Prostate gland (tissue), 2 donors: ENCODE measurements at regions not wholly inside any gene's neighbourhood (a gene's known extent, or its start where the extent isn't known, plus 50 kb on each side); places are given as distances from the start of the nearest gene placed in this dataset.

Experiments
- DNase-seq: peaks from one replicate; pipeline ENCODE4 v3.0.0-alpha.2; 2019; ENCODE audit warnings: low spot score
- H3K27ac ChIP-seq, 2 donors: fragments of 200-600 bp; sonication (generic); 2 replicates each; pipeline ENCODE4 v1.5.1; 2017 to 2019
- H3K27me3 ChIP-seq: fragments of 200-600 bp; sonication (generic); replicated peaks from 2 replicates; pipeline ENCODE4 v1.5.1; 2019; ENCODE audit not compliant: insufficient read depth
- H3K36me3 ChIP-seq, 2 donors: fragments of 200-600 bp; sonication (generic); 1 replicate in 1 of 2; 2 replicates in 1 of 2; pipeline versions ENCODE4 v1.5.1 to v1.8.1; 2017 to 2019
- H3K4me1 ChIP-seq: fragments of 200-600 bp; sonication (generic); replicated peaks from 2 replicates; pipeline ENCODE4 v1.5.1; 2019
- H3K4me3 ChIP-seq, 2 donors: fragments of 200-600 bp; sonication (generic); 2 replicates each; pipeline ENCODE4 v1.5.1; 2017 to 2019
- H3K9me3 ChIP-seq: fragments of 200-600 bp; sonication (generic); 2 replicates; pipeline ENCODE4 v1.5.1; 2017
- CTCF ChIP-seq, 4 experiments: fragments of 200-600 bp in 2 of 4; fragments of 450-650 bp in 2 of 4; sonication (generic) in 2 of 4; IDR thresholded peaks; 1 replicate in 3 of 4; 2 replicates in 1 of 4; pipeline ENCODE4 v1.5.1; 2016 to 2019; ENCODE audit warnings: antibody characterized with exemption in 4 of 4, mild to moderate bottlenecking in 2 of 4, moderate library complexity in 2 of 4
- POLR2A ChIP-seq: fragments of 450-650 bp; IDR thresholded peaks from one replicate; pipeline ENCODE4 v1.6.1; 2016; ENCODE audit warnings: antibody characterized with exemption, mild to moderate bottlenecking
- POLR2AphosphoS5 ChIP-seq: sonication (generic); formaldehyde crosslinking; IDR thresholded peaks from one replicate; pipeline ENCODE4 v1.6.1; 2017; ENCODE audit warnings: antibody characterized with exemption
- WGBS: methylation state at CpG from one replicate; pipeline ENCODE4 v1.1.5; 2018; 5-methylcytosine and 5-hydroxymethylcytosine counted together
- intact Hi-C: fragments of 100-400 bp; cut with DNase I; formaldehyde crosslinking; loops from one replicate; pipeline ENCODE4 v1.14.2; 2022

- DNase-seq = no peak
- Histone ChIP-seq H3K27me3 (no peaks in the 10 kb centered on the region), H3K4me3 (no peak overlapping the region), H3K27ac (no peak overlapping the region), H3K36me3 (no peaks in the 10 kb centered on the region), H3K4me1 (no peaks in the 10 kb centered on the region), H3K9me3 (no peaks in the 10 kb centered on the region)
- TF ChIP-seq POLR2A = no peak
- no peak for TF ChIP-seq POLR2AphosphoS5
- no peak for TF ChIP-seq CTCF (IDR thresholded peaks at IDR 0.05)
- WGBS = 91% methylated on average over 5 of the region's 5 CpGs
- intact Hi-C loops = no loop called here
Observed at GRCh38 chr6:105934708-105935107, 151.4 kb upstream of the PRDM1 start.

- no peaks in the 10 kb centered on the region for H3K27me3 ChIP-seq
- H3K27ac ChIP-seq = no peak overlapping the region
- no peak overlapping the region for H3K4me3 ChIP-seq
- 83% methylated on average over 2 of the region's 2 CpGs for WGBS
- no peaks in the 10 kb centered on the region for H3K9me3 ChIP-seq
- no peaks in the 10 kb centered on the region for H3K36me3 ChIP-seq
- no peak for DNase-seq
- no peak for TF ChIP-seq POLR2AphosphoS5
- H3K4me1 ChIP-seq = no peaks in the 10 kb centered on the region
- intact Hi-C loops = no loop called here
Observed at GRCh38 chr6:105932440-105932839, 153.7 kb upstream of the PRDM1 start.

- Histone ChIP-seq H3K27me3 (no peaks in the 10 kb centered on the region), H3K27ac (no peak overlapping the region), H3K36me3 (no peaks in the 10 kb centered on the region), H3K4me3 (no peak overlapping the region), H3K9me3 (no peaks in the 10 kb centered on the region), H3K4me1 (no peaks in the 10 kb centered on the region)
- DNase-seq = no peak
- WGBS = 87% methylated on average over 1 of the region's 1 CpG
- no peak for TF ChIP-seq POLR2AphosphoS5
- TF ChIP-seq POLR2A = no peak
- no peak for TF ChIP-seq CTCF (IDR thresholded peaks at IDR 0.05)
- intact Hi-C loops = no loop called here
Observed at GRCh38 chr6:105929626-105930025, 156.5 kb upstream of the PRDM1 start.

GRCh38 chr6:105926318-105926717 is 159.8 kb upstream of the PRDM1 start:
- Histone ChIP-seq H3K27ac (no peak overlapping the region), H3K36me3 (no peaks in the 10 kb centered on the region), H3K27me3 (no peaks in the 10 kb centered on the region), H3K4me3 (no peak overlapping the region), H3K4me1 (no peaks in the 10 kb centered on the region), H3K9me3 (no peaks in the 10 kb centered on the region)
- WGBS = 80% methylated on average over 1 of the region's 1 CpG
- DNase-seq = no peak
- intact Hi-C loops = no loop called here
- TF ChIP-seq POLR2A (no peak), POLR2AphosphoS5 (no peak), CTCF (IDR thresholded peaks at IDR 0.05) (no peak)

GRCh38 chr6:105925706-105926105 is 160.4 kb upstream of the PRDM1 start:
- 95% methylated on average over 3 of the region's 3 CpGs for WGBS
- no peak for DNase-seq
- no peaks in the 10 kb centered on the region for H3K36me3 ChIP-seq
- no peak overlapping the region for H3K27ac ChIP-seq
- no peak for TF ChIP-seq POLR2AphosphoS5
- TF ChIP-seq CTCF (IDR thresholded peaks at IDR 0.05) = no peak
- TF ChIP-seq POLR2A = no peak
- intact Hi-C loops = no loop called here
- no peaks in the 10 kb centered on the region for H3K4me1 ChIP-seq
- H3K4me3 ChIP-seq = no peak overlapping the region
- H3K27me3 ChIP-seq = no peaks in the 10 kb centered on the region
- no peaks in the 10 kb centered on the region for H3K9me3 ChIP-seq
